DND-41 (cell line): ENCODE measurements at regions not wholly inside any gene's neighbourhood (a gene's known extent, or its start where the extent isn't known, plus 50 kb on each side); places are given as distances from the start of the nearest gene placed in this dataset.
"Not testable (repeated sequence)": the region's sequence is repeated elsewhere in the genome, so short reads cannot be mapped to it uniquely, and the experiment has no call there.

ENCODE experiments used
- ATAC-seq: fragments of 200-7000 bp; cut with Tn5 transposase; 3 replicates; pipeline ENCODE4 v1.9.1; 2021; ENCODE audit warnings: low read depth; ENCODE audit not compliant: insufficient read depth
- DNase-seq: peaks from one replicate; pipeline ENCODE4 v3.0.0-alpha.2; 2020
- H2AFZ ChIP-seq: 2 replicates; pipeline ENCODE4 v1.6.0; 2012; ENCODE audit warnings: low read depth, low read length
- H3K27ac ChIP-seq: 2 replicates; pipeline ENCODE4 v1.5.1; 2012; ENCODE audit warnings: low read length, inconsistent platforms
- H3K27me3 ChIP-seq: fragments of 200-600 bp; sonication (generic); 2 replicates; pipeline ENCODE4 v1.6.0; 2012; ENCODE audit warnings: low read length, mild to moderate bottlenecking, inconsistent platforms; ENCODE audit not compliant: insufficient read depth, poor library complexity
- H3K36me3 ChIP-seq: 2 replicates; pipeline ENCODE4 v1.5.1; 2012; ENCODE audit warnings: low read length, inconsistent platforms; ENCODE audit not compliant: insufficient read depth
- H3K4me1 ChIP-seq: 2 replicates; pipeline ENCODE4 v1.5.1; 2012; ENCODE audit warnings: mild to moderate bottlenecking, low read length; ENCODE audit not compliant: insufficient read depth
- H3K4me2 ChIP-seq: 2 replicates; pipeline ENCODE4 v1.6.0; 2012; ENCODE audit warnings: mild to moderate bottlenecking, moderate library complexity, low read length, inconsistent platforms; ENCODE audit not compliant: insufficient read depth
- H3K4me3 ChIP-seq, 2 experiments: fragments of 200-600 bp in 1 of 2; shearing (Covaris generic) in 1 of 2; 2 replicates each; pipeline ENCODE4 v1.5.1; 2012 to 2016; ENCODE audit warnings: inconsistent platforms in 2 of 2, low read length in 2 of 2, mild to moderate bottlenecking in 2 of 2, low read depth in 1 of 2, moderate library complexity in 1 of 2
- H3K79me2 ChIP-seq: 2 replicates; pipeline ENCODE4 v1.6.0; 2012; ENCODE audit warnings: low read length, inconsistent platforms; ENCODE audit not compliant: insufficient read depth
- H3K9ac ChIP-seq: 2 replicates; pipeline ENCODE4 v1.6.0; 2012; ENCODE audit warnings: low read depth, mild to moderate bottlenecking, inconsistent platforms, low read length, moderate library complexity
- H3K9me3 ChIP-seq: 2 replicates; pipeline ENCODE4 v1.5.1; 2012; ENCODE audit warnings: low read length, moderate library complexity, mild to moderate bottlenecking, inconsistent platforms; ENCODE audit not compliant: insufficient read depth, severe bottlenecking
- H4K20me1 ChIP-seq: 2 replicates; pipeline ENCODE4 v1.6.0; 2012; ENCODE audit warnings: low read length; ENCODE audit not compliant: insufficient read depth
- CTCF ChIP-seq: IDR thresholded peaks from 2 replicates; pipeline ENCODE4 v1.5.1; 2012; ENCODE audit warnings: borderline replicate concordance, low read length, moderate library complexity, mild to moderate bottlenecking; ENCODE audit not compliant: poor library complexity, severe bottlenecking; ENCODE audit errors: extremely low read depth
- EZH2 ChIP-seq: IDR thresholded peaks from 3 replicates; pipeline ENCODE4 v1.6.1; 2012; ENCODE audit warnings: borderline replicate concordance, low read depth, mild to moderate bottlenecking, moderate library complexity, low read length, inconsistent platforms; ENCODE audit not compliant: severe bottlenecking

- Histone ChIP-seq H3K36me3 (no peaks in the 10 kb centered on the region), H3K27ac (no peak overlapping the region), H3K4me1 (no peaks in the 10 kb centered on the region), H3K9ac (no peak overlapping the region), H3K9me3 (no peaks in the 10 kb centered on the region), H2AFZ (no peak overlapping the region), H3K4me3 (no peak overlapping the region), H4K20me1 (no peaks in the 10 kb centered on the region), H3K79me2 (no peaks in the 10 kb centered on the region), H3K27me3 (no peaks in the 10 kb centered on the region), H3K4me2 (no peak overlapping the region)
- TF ChIP-seq CTCF (no peak), EZH2 (no peak)
- ATAC-seq (no peak), DNase-seq (no peak)
These were observed 458.4 kb upstream of the LRRC7 start for GRCh38 chr1:69109277-69109676.

- Histone ChIP-seq H3K4me1 (no peaks in the 10 kb centered on the region), H3K4me2 (no peak overlapping the region), H3K9me3 (no peaks in the 10 kb centered on the region), H4K20me1 (no peaks in the 10 kb centered on the region), H3K4me3 (no peak overlapping the region), H3K9ac (no peak overlapping the region), H3K27me3 (no peaks in the 10 kb centered on the region), H3K36me3 (no peaks in the 10 kb centered on the region), H2AFZ (no peak overlapping the region), H3K27ac (no peak overlapping the region), H3K79me2 (no peaks in the 10 kb centered on the region)
- ATAC-seq = no peak
- TF ChIP-seq CTCF (no peak), EZH2 (no peak)
- DNase-seq = no peak
These were observed 456.9 kb upstream of the LRRC7 start for GRCh38 chr1:69110851-69111250.

GRCh38 chr1:69120126-69120741 is 447.5 kb upstream of the LRRC7 start:
- not testable (repeated sequence) for H2AFZ ChIP-seq, H3K27me3 ChIP-seq, H3K9me3 ChIP-seq, H3K4me2 ChIP-seq, H3K27ac ChIP-seq, H3K9ac ChIP-seq, DNase-seq, H3K79me2 ChIP-seq, H3K36me3 ChIP-seq, H4K20me1 ChIP-seq, H3K4me1 ChIP-seq, H3K4me3 ChIP-seq, ATAC-seq

- no peaks in the 10 kb centered on the region for H3K27me3 ChIP-seq
- TF ChIP-seq EZH2 = no peak
- no peak for TF ChIP-seq CTCF
- H2AFZ ChIP-seq = no peak overlapping the region
- H3K36me3 ChIP-seq = no peaks in the 10 kb centered on the region
- ATAC-seq = no peak
- no peaks in the 10 kb centered on the region for H3K79me2 ChIP-seq
- H3K4me2 ChIP-seq = no peak overlapping the region
- H4K20me1 ChIP-seq = no peaks in the 10 kb centered on the region
- H3K4me3 ChIP-seq = no peak overlapping the region
- no peak overlapping the region for H3K9ac ChIP-seq
- DNase-seq = no peak
- no peak overlapping the region for H3K27ac ChIP-seq
- no peaks in the 10 kb centered on the region for H3K9me3 ChIP-seq
- no peaks in the 10 kb centered on the region for H3K4me1 ChIP-seq
These were observed 446.9 kb upstream of the LRRC7 start for GRCh38 chr1:69120817-69121216.
